Astrocyte of the cerebellum (primary cell): ENCODE measurements at regions not wholly inside any gene's neighbourhood (a gene's known extent, or its start where the extent isn't known, plus 50 kb on each side); places are given as distances from the start of the nearest gene placed in this dataset.

Source experiments
- DNase-seq: peaks from one replicate; pipeline ENCODE4 v3.0.0-alpha.2; 2011; ENCODE audit warnings: low read depth
- H3K4me3 ChIP-seq: 2 replicates; pipeline ENCODE4 v1.5.1; 2011; ENCODE audit warnings: mild to moderate bottlenecking, low read depth, low read length, moderate library complexity
- CTCF ChIP-seq: IDR thresholded peaks from 2 replicates; pipeline ENCODE4 v1.5.1; 2012; ENCODE audit warnings: low read length, low read depth, moderate library complexity, mild to moderate bottlenecking; ENCODE audit errors: missing control alignments
- in situ Hi-C: cut with HindIII; loops from 2 replicates; pipeline ENCODE4 v1.10.0; 2017; ENCODE audit warnings: low sequenced_read_pairs

- TF ChIP-seq CTCF = no peak
- DNase-seq = no peak
- no peak overlapping the region for H3K4me3 ChIP-seq
- in situ Hi-C loops = no loop called here
Measured at GRCh38 chr1:223006371-223006770, 136.7 kb downstream of the TLR5 start.

GRCh38 chr1:223006917-223007648 is 136.0 kb downstream of the TLR5 start:
- no peak overlapping the region for H3K4me3 ChIP-seq
- DNase-seq = peak; percentile 22
- no peak for TF ChIP-seq CTCF
- in situ Hi-C loops = no loop called here

GRCh38 chr1:223007935-223008334 is 135.1 kb downstream of the TLR5 start:
- TF ChIP-seq CTCF = no peak
- H3K4me3 ChIP-seq = no peak overlapping the region
- in situ Hi-C loops = no loop called here
- DNase-seq = no peak

- in situ Hi-C loops = no loop called here
Measured at GRCh38 chr1:223008808-223009207, 134.2 kb downstream of the TLR5 start.

GRCh38 chr1:223009406-223009805 is 133.6 kb downstream of the TLR5 start:
- no peak for DNase-seq
- in situ Hi-C loops = no loop called here
- H3K4me3 ChIP-seq = no peak overlapping the region
- TF ChIP-seq CTCF = no peak

More at GRCh38 chr1:223008808-223009207, 134.2 kb downstream of the TLR5 start:
- no peak for TF ChIP-seq CTCF
- no peak for DNase-seq
- H3K4me3 ChIP-seq = no peak overlapping the region

GRCh38 chr1:223010582-223011504 is 132.2 kb downstream of the TLR5 start:
- TF ChIP-seq CTCF = no peak
- in situ Hi-C loops = no loop called here
- no peak overlapping the region for H3K4me3 ChIP-seq
- peak; percentile 37 for DNase-seq
